T-helper 17 cell (primary cell): ENCODE measurements at regions not wholly inside any gene's neighbourhood (a gene's known extent, or its start where the extent isn't known, plus 50 kb on each side); places are given as distances from the start of the nearest gene placed in this dataset.
A peak's percentile ranks its signal among the peaks of the same experiment; 100 is the strongest.
"Not testable (repeated sequence)": the region's sequence is repeated elsewhere in the genome, so short reads cannot be mapped to it uniquely, and the experiment has no call there.

ENCODE experiments used
- ATAC-seq: fragments of 150-1000 bp; cut with Tn5 transposase; 2 replicates; pipeline ENCODE4 v1.10.0; 2021; ENCODE audit warnings: mild to moderate bottlenecking, moderate library complexity
- DNase-seq, 3 donors: peaks; one replicate each; pipeline versions ENCODE4 v3.0.0 to v3.0.0-alpha.2; 2020 to 2021
- H3K9me3 ChIP-seq: one replicate; pipeline ENCODE4 v1.7.0; 2013; ENCODE audit warnings: low read length, mild to moderate bottlenecking; ENCODE audit not compliant: control insufficient read depth, poor library complexity, severe bottlenecking
- H3K27ac Mint-ChIP-seq: one replicate; pipeline ENCODE4 v1.8.0; 2022; ENCODE audit warnings: mild to moderate bottlenecking, moderate library complexity, mixed read lengths
- H3K27me3 Mint-ChIP-seq: one replicate; pipeline ENCODE4 v1.8.0; 2022; ENCODE audit warnings: mixed read lengths
- H3K36me3 Mint-ChIP-seq: one replicate; pipeline ENCODE4 v1.8.0; 2022; ENCODE audit warnings: low read depth, mixed read lengths
- H3K4me1 Mint-ChIP-seq: one replicate; pipeline ENCODE4 v1.8.0; 2022; ENCODE audit warnings: mild to moderate bottlenecking, mixed read lengths
- H3K4me3 Mint-ChIP-seq: one replicate; pipeline ENCODE4 v1.8.0; 2022; ENCODE audit warnings: mild to moderate bottlenecking, moderate library complexity, mixed read lengths

GRCh38 chr11:123360267-123360936, 69.7 kb upstream of the GRAMD1B start:
- no peak for ATAC-seq
- Mint-ChIP-seq H3K27ac (no peak overlapping the region), H3K4me1 (peaks cover 26% of the 10 kb centered on the region), H3K4me3 (peak overlapping the region; percentile 71), H3K36me3 (peaks cover 4% of the 10 kb centered on the region), H3K27me3 (peaks cover 60% of the 10 kb centered on the region)
- no peaks in the 10 kb centered on the region for H3K9me3 ChIP-seq
- DNase-seq = no peak

GRCh38 chr11:123357990-123358827, 71.9 kb upstream of the GRAMD1B start:
- Mint-ChIP-seq H3K27me3 (peaks cover 42% of the 10 kb centered on the region), H3K4me1 (peaks cover 25% of the 10 kb centered on the region), H3K27ac (peak overlapping the region; percentile 9), H3K36me3 (no peaks in the 10 kb centered on the region), H3K4me3 (peak overlapping the region; percentile 99)
- H3K9me3 ChIP-seq = no peaks in the 10 kb centered on the region
- no peak for DNase-seq
- ATAC-seq = peak; percentile 80

GRCh38 chr11:123357353-123357989, 72.6 kb upstream of the GRAMD1B start:
- Mint-ChIP-seq H3K4me1 (peaks cover 20% of the 10 kb centered on the region), H3K27me3 (peaks cover 49% of the 10 kb centered on the region), H3K4me3 (peak overlapping the region; percentile 99), H3K36me3 (no peaks in the 10 kb centered on the region), H3K27ac (peak overlapping the region; percentile 9)
- DNase-seq (no peak), ATAC-seq (peak; percentile 14)
- H3K9me3 ChIP-seq = no peaks in the 10 kb centered on the region

GRCh38 chr11:123356539-123356938, 73.5 kb upstream of the GRAMD1B start:
- ATAC-seq = no peak
- Mint-ChIP-seq H3K4me1 (peaks cover 20% of the 10 kb centered on the region), H3K36me3 (no peaks in the 10 kb centered on the region), H3K27ac (no peak overlapping the region), H3K4me3 (peak overlapping the region; percentile 99), H3K27me3 (peaks cover 46% of the 10 kb centered on the region)
- DNase-seq = no peak
- H3K9me3 ChIP-seq = no peaks in the 10 kb centered on the region

GRCh38 chr11:123354371-123354975, 75.6 kb upstream of the GRAMD1B start:
- H3K4me1 Mint-ChIP-seq = peaks cover 16% of the 10 kb centered on the region
- H3K36me3 Mint-ChIP-seq = no peaks in the 10 kb centered on the region
- no peaks in the 10 kb centered on the region for H3K9me3 ChIP-seq
- H3K4me3 Mint-ChIP-seq = no peak overlapping the region
- DNase-seq = no peak
- H3K27ac Mint-ChIP-seq = no peak overlapping the region
- peaks cover 29% of the 10 kb centered on the region for H3K27me3 Mint-ChIP-seq
- no peak for ATAC-seq

GRCh38 chr11:123351375-123351774, 78.7 kb upstream of the GRAMD1B start:
- DNase-seq = no peak
- Mint-ChIP-seq H3K4me1 (peaks cover 4% of the 10 kb centered on the region), H3K4me3 (no peak overlapping the region), H3K27ac (no peak overlapping the region), H3K27me3 (peaks cover 25% of the 10 kb centered on the region), H3K36me3 (peaks cover 3% of the 10 kb centered on the region)
- H3K9me3 ChIP-seq = no peaks in the 10 kb centered on the region
- no peak for ATAC-seq

- H3K27ac Mint-ChIP-seq = no peak overlapping the region
- peaks cover 4% of the 10 kb centered on the region for H3K36me3 Mint-ChIP-seq
- ATAC-seq = no peak
- DNase-seq = no peak
- no peaks in the 10 kb centered on the region for H3K9me3 ChIP-seq
- peaks cover 24% of the 10 kb centered on the region for H3K27me3 Mint-ChIP-seq
- no peak overlapping the region for H3K4me3 Mint-ChIP-seq
- peaks cover 5% of the 10 kb centered on the region for H3K4me1 Mint-ChIP-seq
These were observed 80.7 kb upstream of the GRAMD1B start for GRCh38 chr11:123349382-123349781.

- H3K27me3 Mint-ChIP-seq = peaks cover 15% of the 10 kb centered on the region
- H3K4me3 Mint-ChIP-seq = no peak overlapping the region
- H3K4me1 Mint-ChIP-seq = peaks cover 5% of the 10 kb centered on the region
- no peak for DNase-seq
- H3K9me3 ChIP-seq = no peaks in the 10 kb centered on the region
- peaks cover 5% of the 10 kb centered on the region for H3K36me3 Mint-ChIP-seq
- no peak for ATAC-seq
- no peak overlapping the region for H3K27ac Mint-ChIP-seq
These were observed 85.2 kb upstream of the GRAMD1B start for GRCh38 chr11:123344790-123345357.

GRCh38 chr11:123344188-123344587, 85.9 kb upstream of the GRAMD1B start:
- ATAC-seq, H3K9me3 ChIP-seq, H3K27ac Mint-ChIP-seq, DNase-seq, H3K36me3 Mint-ChIP-seq, H3K4me1 Mint-ChIP-seq, H3K4me3 Mint-ChIP-seq: not testable (repeated sequence)
- peaks cover 12% of the 10 kb centered on the region for H3K27me3 Mint-ChIP-seq

GRCh38 chr11:123338997-123339752, 90.9 kb upstream of the GRAMD1B start:
- Mint-ChIP-seq H3K27me3 (peaks cover 8% of the 10 kb centered on the region), H3K4me3 (no peak overlapping the region), H3K36me3 (no peaks in the 10 kb centered on the region), H3K27ac (no peak overlapping the region), H3K4me1 (no peaks in the 10 kb centered on the region)
- no peak for ATAC-seq
- no peak for DNase-seq
- H3K9me3 ChIP-seq = no peaks in the 10 kb centered on the region

- DNase-seq (no peak), ATAC-seq (no peak)
- H3K27me3 Mint-ChIP-seq = peaks cover 8% of the 10 kb centered on the region
- no peak overlapping the region for H3K4me3 Mint-ChIP-seq
- H3K9me3 ChIP-seq = no peaks in the 10 kb centered on the region
- no peaks in the 10 kb centered on the region for H3K4me1 Mint-ChIP-seq
- no peak overlapping the region for H3K27ac Mint-ChIP-seq
- H3K36me3 Mint-ChIP-seq = no peaks in the 10 kb centered on the region
These were observed 91.7 kb upstream of the GRAMD1B start for GRCh38 chr11:123338266-123338800.

GRCh38 chr11:123334925-123335324, 95.1 kb upstream of the GRAMD1B start:
- H3K36me3 Mint-ChIP-seq = no peaks in the 10 kb centered on the region
- H3K4me1 Mint-ChIP-seq = no peaks in the 10 kb centered on the region
- DNase-seq (no peak), ATAC-seq (no peak)
- H3K27me3 Mint-ChIP-seq = peaks cover 8% of the 10 kb centered on the region
- no peak overlapping the region for H3K4me3 Mint-ChIP-seq
- no peak overlapping the region for H3K27ac Mint-ChIP-seq
- H3K9me3 ChIP-seq = no peaks in the 10 kb centered on the region
